Activated CD4-positive, alpha-beta T cell treated with anti-CD3 and anti-CD28 coated beads for 48 hours (primary cell): ENCODE measurements at regions not wholly inside any gene's neighbourhood (a gene's known extent, or its start where the extent isn't known, plus 50 kb on each side); places are given as distances from the start of the nearest gene placed in this dataset.
A peak's percentile ranks its signal among the peaks of the same experiment; 100 is the strongest.
"Not testable (repeated sequence)": the region's sequence is repeated elsewhere in the genome, so short reads cannot be mapped to it uniquely, and the experiment has no call there.

ENCODE experiments used
- DNase-seq: peaks from one replicate; pipeline ENCODE4 v3.0.0-alpha.2; 2020

DNA sequence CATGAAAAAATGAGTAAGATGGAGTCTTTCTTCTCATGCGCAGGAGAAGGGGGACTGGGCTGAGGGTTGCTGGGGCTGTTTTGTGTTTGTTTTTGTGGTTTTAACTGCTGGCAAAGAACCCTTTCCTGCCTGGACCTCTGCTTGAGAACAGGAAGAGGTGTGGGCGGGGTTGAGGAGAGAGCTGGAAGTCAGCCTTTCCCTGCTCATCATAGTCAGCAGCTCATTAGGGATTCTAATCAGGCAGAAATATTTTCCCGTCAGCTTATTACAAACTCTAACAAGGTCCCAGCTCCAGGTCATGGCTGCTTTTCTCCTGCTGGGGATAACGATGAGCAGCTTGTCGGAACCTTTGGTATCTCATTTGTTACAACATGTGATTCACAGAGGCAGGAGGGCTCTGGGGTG, 185.0 kb upstream of the NRXN3 start:
- DNase-seq, result no peak

DNA sequence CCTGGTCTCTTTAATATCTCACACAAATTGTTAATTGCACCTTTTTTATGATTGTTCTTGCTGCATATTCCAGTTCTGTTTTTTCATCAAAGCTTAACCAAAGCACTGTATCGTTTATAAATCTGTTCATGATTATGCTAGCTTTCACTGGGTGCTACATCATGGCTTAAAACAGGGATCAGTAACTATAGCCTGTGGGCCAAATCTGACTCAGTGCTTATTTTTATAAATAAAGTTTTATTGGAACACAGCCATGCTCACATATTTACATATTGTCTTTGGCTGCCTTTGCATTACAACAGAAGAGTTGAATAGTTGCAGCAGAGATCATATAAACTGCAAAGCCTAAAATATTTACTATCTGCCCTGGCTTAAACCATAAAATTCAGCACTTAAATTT, 183.4 kb upstream of the NRXN3 start:
- no peak for DNase-seq

DNA sequence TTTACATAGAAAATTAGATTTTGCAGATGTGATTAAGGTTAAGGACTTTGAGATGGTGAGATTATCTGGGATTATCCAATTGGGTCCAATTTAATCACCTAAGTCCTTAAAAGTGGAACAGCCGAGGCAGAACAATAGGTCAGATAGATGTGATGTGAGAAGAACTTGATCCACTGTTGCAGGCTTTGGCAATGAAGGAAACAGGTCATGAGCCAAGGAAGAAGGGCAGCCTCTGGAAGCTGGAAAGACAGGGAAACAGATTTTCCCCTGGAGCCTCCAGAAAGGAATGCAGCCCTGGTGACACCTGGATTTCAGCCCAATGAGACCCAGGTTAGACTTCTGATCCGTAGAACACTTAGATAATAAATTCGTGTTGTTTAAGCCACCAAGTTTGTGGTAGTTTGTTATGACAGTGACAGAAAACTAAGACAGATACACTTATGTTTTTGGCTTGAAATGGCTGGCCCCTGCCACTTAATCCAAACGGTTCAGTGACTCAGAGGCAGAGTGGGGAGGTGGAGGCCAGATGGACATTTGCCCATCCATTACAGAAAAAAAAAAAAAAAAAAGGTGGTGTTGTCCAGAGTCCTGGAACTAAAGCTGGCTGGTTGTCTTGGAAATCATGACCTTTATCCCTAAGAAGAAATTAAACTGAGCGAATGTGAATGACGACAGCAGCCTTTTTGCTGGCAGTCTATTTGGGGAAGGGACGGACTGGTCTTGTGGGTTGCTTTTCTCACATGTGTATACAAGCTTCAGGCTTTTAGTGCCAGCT, 181.9 kb upstream of the NRXN3 start:
- DNase-seq, result no peak

DNA sequence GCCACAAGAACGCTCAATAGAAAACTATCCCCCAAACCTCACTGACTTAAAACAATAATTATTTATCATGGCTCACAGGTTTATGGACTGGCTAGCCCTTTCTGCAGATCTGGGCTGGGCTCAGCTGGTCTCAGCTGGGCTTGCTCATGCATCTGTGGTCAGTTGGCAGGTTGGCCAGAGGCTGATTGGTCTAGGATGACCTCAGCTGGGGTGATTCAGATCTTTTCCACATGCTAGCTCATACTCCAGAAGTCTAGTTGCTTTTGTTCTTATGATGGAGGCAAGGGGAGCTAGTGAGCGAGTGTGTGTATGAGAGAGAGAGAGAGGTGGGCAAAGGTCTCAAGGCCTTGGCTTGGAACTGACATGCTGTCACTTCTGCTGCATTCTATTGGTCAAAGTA, 181.2 kb upstream of the NRXN3 start:
- DNase-seq, result no peak

DNA sequence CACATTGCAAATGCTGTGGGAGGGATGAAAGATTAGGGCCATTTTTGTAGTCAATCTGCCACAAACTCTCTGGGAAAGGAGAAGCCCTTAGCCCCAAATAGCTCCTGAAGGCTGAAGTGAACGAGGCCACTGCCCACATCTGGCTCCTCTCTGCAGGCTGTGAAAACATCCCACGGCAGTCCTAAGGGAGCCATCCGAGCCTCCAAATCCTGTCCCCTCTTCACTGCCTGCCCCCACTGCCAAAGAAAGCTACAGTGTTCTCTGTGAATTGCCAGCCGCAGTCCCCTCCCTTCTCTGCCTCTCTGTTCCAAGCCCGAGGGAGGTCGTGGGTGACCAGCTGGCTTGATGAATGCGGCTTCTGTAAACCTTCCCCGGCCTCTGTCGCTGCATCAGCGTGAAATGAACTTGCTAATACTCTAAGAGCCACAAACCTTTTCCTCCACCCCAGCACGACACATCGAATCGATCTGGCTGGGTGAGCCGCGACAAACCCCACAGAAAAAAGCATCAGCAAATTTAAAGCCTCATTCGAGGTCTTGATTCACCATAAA, 180.7 kb upstream of the NRXN3 start:
- DNase-seq, result no peak

DNA sequence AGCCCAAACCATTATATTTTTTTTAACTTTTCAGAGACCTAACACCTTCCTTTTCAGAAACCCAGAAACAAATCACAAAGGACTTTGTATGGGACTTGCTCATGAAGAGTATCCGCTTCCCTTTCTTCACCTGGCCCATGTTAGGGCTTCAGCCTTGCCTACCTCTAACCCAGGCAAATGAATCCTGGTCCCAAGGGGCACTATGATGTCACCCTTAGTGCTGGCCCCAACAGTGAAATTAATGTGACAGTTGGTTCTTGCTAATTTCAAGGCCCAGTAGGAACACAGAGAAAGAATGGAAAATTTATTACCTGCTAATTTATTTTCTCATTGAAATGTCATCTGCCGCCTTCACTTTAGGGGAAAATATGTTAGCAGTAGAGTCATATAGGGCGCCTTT, 179.8 kb upstream of the NRXN3 start:
- DNase-seq, result no peak

DNA sequence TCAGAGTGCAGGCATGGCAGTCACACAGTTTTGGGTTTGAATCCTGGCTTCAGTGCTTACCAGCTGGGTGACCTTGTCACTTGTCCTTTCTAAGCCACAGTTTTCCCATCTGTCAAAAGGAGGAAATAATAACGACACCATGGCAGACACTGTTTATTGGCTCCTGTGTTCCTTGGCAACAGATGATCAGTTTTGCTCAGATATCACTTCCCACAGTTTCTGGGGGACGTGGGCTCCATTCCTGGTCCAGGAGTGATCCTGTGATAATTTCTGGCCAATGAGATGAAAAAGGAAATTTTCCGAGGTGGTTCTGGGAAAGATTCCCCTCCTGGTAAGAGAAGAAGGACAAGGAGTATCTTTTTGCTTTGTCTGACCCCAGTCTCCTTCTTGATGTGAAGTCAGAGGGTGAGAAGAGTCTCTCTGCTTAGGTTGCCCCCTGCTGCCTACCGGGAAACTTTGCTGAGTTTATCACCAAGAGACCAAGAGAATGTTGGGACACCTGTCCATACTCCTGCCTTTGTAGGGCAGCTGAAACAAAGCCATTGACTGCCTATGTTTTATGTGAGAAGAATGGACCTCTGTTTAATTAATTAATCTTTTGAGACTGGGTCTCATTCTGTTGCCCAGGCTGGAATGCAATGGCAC, 178.9 kb upstream of the NRXN3 start:
- no peak for DNase-seq

DNA sequence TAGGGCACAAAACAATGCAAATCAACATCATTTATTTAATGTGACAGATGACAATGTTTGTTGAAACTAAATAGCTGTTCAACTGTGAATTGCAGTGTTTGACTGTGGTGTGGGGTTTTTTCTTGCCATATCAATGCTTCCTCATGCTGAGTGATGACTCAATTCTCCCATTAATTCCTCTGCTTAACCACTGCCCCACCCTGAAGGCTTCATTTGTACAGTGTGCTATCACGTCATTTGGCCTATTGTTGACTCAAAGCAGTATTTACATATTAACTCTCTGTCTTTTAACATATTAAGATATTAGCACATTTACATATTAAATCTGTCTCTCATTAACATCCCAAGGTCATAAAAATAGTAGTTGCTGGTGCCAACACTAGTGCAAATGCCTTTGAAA, 164.8 kb upstream of the NRXN3 start:
- no peak for DNase-seq

DNA sequence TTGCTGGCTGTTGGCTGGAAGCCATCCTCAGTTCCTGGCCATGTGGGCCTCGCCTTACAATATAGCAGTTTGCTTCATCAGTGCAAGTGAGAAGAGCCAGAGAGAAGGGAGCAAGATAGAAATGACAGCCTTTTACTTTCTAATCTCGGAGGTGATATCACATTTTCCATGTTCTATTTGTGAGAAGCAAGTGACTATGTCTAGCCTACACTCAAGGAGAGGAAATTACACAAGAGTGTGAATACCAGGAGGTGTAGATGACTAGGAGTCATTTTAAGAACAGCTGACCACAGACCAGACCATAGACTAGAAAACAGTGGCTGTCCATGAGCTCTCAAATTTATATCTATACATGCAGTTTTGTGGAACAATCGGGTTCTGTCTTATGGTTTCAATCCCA, 163.0 kb upstream of the NRXN3 start:
- DNase-seq, result no peak

DNA sequence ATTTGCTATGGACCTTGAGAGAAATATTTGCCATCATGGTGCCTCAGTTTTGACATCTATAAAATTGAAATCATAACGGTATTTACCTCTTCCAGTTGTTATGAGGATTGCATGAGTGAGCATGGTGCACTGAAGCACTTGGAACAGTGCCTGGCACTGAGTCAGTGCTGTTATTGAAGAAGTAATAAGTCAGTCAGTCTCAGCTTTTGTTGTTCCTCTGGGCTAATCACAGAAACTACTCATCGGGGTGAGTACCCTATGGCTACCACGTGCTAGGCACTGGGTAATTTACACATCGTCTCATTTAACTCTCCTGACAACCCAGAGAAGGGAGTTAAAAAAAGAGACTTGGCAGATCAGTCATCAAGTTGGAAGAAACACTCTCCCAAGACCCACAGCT, 159.5 kb upstream of the NRXN3 start:
- DNase-seq, result no peak

DNA sequence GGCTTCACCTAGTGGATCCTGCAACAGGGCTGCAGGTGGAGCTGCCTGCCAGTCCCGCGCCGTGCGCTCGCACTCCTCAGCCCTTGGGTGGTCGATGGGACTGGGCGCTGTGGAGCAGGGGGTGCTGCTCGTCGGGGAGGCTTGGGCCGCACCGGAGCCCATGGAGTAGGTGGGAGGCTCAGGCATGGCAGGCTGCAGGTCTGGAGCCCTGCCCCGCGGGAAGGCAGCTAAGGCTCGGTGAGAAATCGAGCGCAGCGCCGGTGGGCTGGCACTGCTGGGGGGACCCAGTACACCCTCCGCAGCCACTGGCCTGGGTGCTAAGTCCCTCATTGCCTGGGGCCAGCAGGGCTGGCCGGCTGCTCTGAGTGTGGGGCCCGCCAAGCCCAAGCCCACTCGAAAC, 156.3 kb upstream of the NRXN3 start:
- not testable (repeated sequence) for DNase-seq

DNA sequence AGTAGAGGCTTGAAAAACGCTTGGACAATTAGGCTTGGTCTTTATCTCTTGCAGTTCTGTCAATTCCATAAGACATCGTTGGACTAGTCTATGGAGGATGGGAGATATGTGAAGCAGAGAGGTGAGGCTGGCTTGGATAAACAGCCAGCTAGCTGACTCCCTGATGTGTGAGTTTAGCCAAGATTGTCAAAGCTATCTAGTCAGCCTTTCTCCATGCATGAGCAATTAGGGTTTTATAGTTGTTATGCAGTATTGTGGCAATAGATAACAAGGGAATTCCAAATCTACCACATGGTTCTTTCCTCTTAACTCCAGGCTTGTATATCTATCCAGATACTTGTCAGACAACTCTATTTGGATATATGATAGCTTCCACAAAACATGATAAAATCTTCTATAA, 153.6 kb upstream of the NRXN3 start:
- no peak for DNase-seq

DNA sequence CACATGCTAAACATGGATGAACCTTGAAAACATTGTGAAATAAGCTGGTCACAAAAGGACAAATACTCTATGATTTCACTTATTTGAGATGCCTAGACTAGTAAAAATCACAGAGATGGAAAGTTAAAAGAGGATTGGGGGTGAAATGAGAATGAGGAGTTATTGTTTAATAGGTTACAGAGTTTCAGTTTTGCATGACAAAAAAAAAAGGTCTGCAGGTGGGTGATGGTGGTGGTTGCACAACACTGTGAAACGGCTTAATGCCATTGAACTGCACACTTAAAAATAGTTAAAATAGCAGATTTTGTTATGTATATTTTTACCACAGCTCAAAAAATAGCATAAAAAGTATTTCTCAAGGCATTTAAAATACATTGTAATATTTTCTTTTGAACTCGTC, 151.9 kb upstream of the NRXN3 start:
- no peak for DNase-seq

DNA sequence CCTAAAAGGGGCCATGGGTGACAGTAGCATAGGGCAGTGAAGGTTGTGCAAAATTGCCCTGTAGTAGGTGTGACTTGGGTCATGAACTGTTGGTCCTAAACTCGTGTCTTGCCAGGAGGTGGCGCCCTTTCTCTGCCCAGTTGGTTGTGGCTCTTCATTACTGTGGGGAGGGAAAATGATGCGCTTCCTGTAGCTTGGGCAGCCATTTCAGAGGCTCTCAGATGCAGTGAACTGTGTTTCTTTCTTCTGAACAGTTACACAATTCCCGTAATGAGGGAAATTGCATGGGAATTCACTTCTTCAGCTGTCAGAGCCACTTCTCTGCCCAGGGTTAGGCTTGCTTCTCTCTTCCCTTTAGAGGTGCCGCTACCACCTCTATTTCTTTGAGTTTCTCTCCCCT, 148.1 kb upstream of the NRXN3 start:
- peak; percentile 85 for DNase-seq

DNA sequence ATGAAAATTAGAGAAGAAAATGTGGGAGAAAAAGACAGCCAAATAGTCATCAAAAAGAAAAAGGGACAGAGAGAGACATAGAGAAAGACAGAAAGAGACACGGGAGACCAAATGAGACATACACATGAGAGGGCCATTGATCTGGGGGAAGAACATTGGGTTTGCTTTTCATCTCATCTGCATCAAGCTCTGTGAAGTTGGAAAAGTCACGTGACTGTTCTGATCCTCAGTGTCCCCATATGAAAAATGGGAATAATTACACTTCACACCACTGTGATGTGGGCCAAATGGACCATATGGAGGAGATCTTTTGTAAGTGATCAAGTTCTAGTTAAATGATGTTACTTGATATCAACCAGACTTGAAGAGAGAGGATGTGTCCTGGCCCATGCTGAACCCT, 147.1 kb upstream of the NRXN3 start:
- no peak for DNase-seq

DNA sequence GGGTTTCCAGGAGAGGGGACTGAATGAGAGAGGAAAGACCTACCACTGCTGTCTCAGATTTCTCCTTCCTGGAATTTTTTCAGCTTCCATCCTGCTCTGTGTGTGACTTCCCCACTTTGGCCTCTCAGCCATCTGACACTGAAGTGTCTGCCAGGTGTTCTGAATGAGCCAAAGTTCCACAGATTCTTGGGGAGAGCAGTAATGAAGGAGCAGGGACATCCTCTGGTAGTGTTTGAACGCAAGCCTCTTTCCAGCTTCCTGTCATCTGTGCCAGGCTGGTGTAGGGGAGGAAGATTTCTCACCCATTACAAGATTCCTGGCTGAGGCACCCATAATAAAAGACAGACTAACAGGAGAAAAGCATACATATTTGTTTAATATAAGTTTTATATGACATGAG, 141.7 kb upstream of the NRXN3 start:
- no peak for DNase-seq

DNA sequence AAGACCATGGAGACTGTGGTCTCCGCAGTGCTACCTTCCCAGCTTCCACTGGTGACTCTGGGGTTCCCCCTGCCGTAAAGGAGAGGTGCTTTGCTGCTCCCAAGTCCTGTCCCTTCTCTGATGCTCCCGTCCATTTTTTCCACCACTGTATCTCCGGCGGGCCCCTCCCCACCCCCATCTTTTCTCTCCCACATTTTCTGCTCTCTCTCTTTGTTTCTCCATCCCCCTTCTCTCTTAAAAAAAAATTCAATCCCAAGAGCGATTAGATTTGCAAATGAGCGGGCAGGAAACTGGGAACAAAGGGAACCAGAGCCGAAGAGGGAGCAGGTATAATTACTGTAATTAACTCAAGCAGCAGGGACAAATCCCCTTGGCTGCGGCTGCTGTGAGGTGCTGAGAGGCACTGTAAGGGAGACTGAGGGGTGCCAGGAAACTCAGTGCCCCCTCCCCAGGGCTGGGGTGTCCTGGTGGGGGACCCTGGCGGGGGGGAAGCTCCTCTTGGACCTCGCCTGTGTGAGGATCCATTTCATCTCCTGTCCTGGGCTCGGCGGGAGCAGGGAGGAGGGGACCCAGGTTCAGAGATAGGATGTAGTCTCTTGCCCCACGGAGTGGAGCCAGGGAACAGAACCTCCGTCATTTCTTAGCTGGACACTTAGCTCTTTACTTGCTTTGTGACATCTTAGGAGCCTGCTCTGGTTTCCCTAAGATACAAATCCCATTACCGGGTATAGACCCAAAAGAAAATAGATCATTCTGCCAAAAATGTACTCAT, 140.4 kb upstream of the NRXN3 start:
- no peak for DNase-seq

DNA sequence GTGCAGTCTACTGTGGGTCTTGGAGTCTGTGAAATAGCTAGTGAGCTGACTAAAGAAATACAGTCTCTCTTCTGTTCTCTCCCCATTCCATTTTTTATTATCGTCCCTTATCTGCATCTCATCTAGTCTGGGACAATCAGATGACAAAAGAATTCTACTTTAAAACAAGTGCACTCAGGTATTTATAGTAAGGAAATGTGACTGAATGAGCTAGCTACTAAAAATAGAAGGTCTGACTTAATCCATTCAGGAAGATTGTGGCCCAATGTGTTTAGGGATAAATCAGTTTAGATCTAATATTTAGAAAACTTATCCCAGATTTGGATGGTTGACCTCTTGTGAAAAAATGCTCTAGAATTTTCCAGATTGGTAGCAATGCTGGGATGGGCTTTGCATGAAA, 126.8 kb upstream of the NRXN3 start:
- DNase-seq, result no peak

DNA sequence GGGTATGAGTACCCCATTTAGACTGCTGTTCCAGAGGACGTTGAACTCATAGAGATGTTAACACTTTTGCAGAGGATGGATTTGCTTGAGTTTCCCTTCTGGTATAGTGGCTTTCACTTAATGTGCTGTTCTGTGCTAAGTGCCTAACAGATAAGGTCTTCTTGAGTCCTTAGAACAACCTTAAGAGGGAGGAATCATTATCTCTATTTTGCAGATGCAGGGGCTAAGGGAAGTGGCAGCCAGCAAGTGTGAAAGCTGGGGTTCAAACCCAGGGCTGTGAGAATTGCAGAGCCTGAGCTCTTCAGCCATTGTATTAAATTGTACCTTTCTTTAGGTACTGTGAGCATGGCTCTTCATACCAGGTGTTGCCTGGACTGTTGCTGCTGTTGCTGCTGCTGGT, 122.1 kb upstream of the NRXN3 start:
- no peak for DNase-seq

DNA sequence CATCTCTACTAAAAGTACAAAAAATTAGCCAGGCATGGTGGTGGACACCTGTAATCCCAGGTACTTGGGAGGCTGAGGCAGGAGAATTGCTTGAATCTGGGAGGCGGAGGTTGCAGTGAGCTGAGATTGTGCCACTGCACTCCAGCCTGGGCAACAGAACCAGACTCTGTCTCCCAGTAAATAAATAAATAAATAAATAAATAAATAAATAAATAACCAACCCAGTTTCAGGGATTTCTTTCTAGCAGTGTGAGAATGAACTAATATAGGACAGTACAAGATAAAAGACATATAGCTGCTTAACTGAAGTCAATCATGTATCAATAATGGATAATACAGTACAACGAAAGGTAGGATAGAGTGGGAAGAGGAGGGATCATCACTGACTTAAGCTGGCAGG, 113.3 kb upstream of the NRXN3 start:
- DNase-seq, result not testable (repeated sequence)

DNA sequence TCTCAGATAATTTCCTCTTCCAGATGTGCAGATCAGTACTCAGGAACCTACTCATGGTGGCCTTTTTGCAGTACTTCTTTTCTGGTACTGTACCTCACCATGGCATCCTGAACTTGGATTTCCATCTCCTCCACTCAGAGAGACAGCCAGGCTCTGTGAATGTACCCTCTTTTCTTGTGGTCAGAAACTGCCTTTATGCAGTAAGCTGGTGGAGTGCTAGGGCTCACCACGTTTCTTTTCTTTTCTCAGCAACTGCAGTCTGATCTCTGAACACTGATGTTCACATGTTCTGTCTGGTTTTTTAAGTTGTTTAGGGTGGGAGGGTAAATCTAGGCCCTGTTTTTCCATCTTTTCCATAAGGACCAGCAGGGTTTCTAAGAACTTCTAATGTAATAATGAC, 99.8 kb upstream of the NRXN3 start:
- DNase-seq, result no peak

DNA sequence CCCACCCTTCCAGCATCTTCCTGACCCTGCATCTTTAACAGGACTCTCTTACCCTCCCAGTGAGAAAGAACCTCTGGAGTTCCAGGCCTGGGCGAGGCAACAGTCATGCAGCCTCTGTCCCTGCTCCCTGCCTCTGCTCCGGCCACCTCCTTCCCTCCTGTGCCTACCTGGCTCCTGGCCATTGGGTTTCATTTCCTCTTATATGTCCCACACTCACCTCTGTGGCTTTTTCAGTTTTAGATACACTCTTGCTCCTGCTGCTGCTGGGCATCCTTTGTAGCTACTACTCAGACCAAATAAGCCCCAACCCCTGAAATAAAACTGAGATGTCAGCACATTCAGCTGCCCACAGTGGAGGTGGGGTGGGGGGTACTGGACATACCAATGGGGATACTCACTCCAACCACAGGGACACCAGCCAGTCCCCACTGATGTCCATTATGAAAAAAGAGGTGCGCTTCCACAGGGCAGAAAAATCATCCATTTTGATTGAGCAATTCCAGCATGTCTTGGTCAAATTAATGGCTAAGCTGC, 99.1 kb upstream of the NRXN3 start:
- no peak for DNase-seq

DNA sequence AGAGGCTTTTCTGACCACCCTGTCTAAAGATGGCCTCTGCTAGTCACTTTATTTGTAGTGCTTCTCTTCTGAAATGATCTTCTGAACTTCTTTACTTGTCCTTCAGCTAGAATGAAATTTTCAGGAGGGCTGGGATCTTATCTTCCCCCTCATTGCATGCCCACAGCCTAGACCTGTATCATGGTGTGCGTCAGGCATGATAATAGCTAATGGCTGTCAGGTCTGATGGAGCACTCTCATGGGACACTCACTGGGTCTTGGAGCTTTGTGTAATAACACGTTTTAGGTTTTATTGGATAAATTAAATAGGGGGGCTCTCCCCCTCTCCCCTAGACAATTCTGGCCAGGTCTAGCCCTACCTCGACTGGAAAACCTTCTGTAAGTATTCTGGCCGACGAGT, 97.1 kb upstream of the NRXN3 start:
- DNase-seq, result no peak

DNA sequence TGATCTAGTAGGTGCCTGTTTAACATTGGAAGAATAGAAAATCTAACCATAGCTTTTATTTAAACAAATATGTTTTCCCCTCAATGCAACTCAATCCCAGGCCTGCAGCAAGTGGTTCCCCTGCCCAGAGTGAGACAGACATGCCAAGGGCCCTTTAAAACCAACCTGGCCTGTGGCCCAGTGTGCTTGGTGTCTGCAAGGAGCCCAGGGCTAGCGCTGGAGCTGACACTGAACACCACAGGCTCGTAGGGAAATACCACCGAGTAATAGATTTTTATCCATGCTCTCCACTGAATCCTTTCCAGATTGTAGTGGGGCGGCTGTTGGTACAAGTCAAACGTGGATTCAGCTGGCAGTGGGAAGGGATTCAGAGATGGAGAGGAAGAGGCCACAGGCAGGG, 95.6 kb upstream of the NRXN3 start:
- DNase-seq, result no peak
